ENCODE measurements at regions not wholly inside any gene's neighbourhood (a gene's known extent, or its start where the extent isn't known, plus 50 kb on each side); places are given as distances from the start of the nearest gene placed in this dataset.

DNA sequence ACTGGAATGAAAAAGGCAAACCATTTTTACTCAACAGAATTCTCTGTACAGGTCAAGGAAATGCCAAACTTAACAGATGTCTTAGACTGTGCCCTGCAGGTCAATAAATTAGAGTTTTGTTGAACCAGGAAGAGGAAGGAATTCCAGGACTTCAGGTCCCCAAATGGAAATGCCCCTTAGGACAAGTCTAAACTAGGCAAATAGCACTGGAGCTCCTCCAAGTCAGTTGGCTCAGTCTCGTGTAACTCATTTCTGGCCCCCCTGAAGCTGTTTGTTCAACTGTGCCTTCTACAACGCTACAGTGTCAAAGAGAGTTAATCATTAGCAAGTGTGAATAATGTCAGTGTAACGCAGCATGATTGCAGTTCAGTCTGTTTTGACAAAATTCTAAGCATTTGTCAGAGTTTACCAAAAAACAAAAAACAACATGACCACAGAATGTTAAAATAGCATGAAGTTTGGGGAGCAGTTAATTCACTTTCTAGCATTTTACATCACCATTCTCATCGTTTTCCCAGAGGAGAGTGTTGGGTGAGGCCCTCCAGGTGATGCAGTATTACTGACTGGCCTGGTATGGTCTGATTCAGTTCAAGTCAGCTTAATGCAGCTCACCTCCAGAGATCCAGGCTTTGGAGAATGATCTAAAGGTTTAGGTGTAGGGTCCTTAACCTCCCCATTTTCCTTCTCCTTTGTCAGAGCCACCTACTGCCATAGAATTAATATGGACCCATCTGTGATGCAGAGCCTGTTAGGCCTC, 108.1 kb downstream of the AQP4 start:
- TF ChIP-seq, protein P1, sequence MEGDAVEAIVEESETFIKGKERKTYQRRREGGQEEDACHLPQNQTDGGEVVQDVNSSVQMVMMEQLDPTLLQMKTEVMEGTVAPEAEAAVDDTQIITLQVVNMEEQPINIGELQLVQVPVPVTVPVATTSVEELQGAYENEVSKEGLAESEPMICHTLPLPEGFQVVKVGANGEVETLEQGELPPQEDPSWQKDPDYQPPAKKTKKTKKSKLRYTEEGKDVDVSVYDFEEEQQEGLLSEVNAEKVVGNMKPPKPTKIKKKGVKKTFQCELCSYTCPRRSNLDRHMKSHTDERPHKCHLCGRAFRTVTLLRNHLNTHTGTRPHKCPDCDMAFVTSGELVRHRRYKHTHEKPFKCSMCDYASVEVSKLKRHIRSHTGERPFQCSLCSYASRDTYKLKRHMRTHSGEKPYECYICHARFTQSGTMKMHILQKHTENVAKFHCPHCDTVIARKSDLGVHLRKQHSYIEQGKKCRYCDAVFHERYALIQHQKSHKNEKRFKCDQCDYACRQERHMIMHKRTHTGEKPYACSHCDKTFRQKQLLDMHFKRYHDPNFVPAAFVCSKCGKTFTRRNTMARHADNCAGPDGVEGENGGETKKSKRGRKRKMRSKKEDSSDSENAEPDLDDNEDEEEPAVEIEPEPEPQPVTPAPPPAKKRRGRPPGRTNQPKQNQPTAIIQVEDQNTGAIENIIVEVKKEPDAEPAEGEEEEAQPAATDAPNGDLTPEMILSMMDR (IDR thresholded peaks at IDR 0.05; ENCODE audit: low read length), result no peak
- TF ChIP-seq EZH2 (IDR thresholded peaks at IDR 0.05; ENCODE audit: borderline replicate concordance, low read length), result no peak
